Peyer's patch (tissue), 4 donors: ENCODE measurements at regions not wholly inside any gene's neighbourhood (a gene's known extent, or its start where the extent isn't known, plus 50 kb on each side); places are given as distances from the start of the nearest gene placed in this dataset.
"Not testable (repeated sequence)": the region's sequence is repeated elsewhere in the genome, so short reads cannot be mapped to it uniquely, and the experiment has no call there.

Source experiments
- DNase-seq, 3 donors: peaks; one replicate each; pipeline ENCODE4 v3.0.0-alpha.2; 2017 to 2019
- H3K27ac ChIP-seq, 4 donors: fragments of 200-600 bp; sonication (generic); one replicate each; pipeline ENCODE4 v1.5.1; 2016 to 2019
- H3K27me3 ChIP-seq, 2 donors: fragments of 200-600 bp; sonication (generic); one replicate each; pipeline ENCODE4 v1.5.1; 2019
- H3K36me3 ChIP-seq, 3 donors: fragments of 200-600 bp; sonication (generic); one replicate each; pipeline ENCODE4 v1.5.1; 2016 to 2019
- H3K4me1 ChIP-seq, 4 donors: fragments of 200-600 bp; sonication (generic); one replicate each; pipeline ENCODE4 v1.5.1; 2016 to 2019
- H3K4me3 ChIP-seq, 4 donors: fragments of 200-600 bp; sonication (generic); 1 replicate in 3 of 4; 2 replicates in 1 of 4; pipeline ENCODE4 v1.5.1; 2016 to 2019; ENCODE audit warnings: mild to moderate bottlenecking in 1 of 4
- H3K9me3 ChIP-seq, 4 donors: fragments of 200-600 bp; sonication (generic); one replicate each; pipeline ENCODE4 v1.5.1; 2016 to 2019; ENCODE audit warnings: mild to moderate bottlenecking in 1 of 4
- POLR2A ChIP-seq, 2 donors: fragments of 450-650 bp; IDR thresholded peaks; one replicate each; pipeline ENCODE4 v1.5.1; 2017; ENCODE audit warnings: antibody characterized with exemption in 2 of 2, mild to moderate bottlenecking in 2 of 2, moderate library complexity in 2 of 2
- TF ChIP-seq, protein P1 (sequence below), 6 experiments: fragments of 450-650 bp in 4 of 6; fragments of 200-600 bp in 2 of 6; sonication (generic) in 1 of 6; IDR thresholded peaks; one replicate each; pipeline ENCODE4 v1.5.1; 2017 to 2019; ENCODE audit warnings: antibody characterized with exemption in 6 of 6, mild to moderate bottlenecking in 3 of 6, moderate library complexity in 1 of 6

DNA sequence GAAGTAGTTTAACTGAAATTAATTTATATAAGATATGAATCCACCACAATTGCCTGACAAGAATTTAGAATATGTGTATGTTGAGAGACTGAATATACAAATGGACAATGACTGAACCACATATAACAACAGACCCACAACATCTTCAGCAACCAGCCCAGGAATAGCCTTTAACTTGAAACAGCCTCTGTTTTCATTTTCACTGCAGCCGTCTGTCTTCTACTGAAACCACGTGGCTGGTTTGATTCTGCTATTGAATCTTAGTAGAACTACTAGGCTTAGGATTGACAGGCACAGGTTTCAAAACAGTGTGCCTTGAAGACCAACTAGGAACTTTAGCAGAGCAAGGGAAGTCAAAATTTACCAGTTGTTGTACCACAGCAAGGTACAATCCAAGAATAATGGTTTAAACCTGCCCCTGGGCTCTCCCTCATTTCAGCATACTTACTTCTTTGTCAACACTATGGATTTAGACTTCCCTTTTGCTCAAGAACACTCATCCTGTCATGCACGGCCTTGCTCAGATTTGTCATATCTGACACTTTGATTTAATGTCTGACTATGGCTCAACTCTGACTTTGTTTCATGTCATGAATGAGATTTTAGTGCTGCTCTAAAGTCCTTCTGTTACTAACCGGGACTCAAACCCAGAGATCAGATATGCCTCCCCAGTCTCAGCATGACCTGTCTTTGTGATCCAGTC lies 355.0 kb downstream of the KIF2B start:
- Histone ChIP-seq H3K9me3 (no peaks in the 10 kb centered on the region), H3K27ac (no peak overlapping the region), H3K4me3 (no peak overlapping the region), H3K4me1 (no peaks in the 10 kb centered on the region), H3K36me3 (no peaks in the 10 kb centered on the region), H3K27me3 (no peaks in the 10 kb centered on the region)
- TF ChIP-seq, protein P1, sequence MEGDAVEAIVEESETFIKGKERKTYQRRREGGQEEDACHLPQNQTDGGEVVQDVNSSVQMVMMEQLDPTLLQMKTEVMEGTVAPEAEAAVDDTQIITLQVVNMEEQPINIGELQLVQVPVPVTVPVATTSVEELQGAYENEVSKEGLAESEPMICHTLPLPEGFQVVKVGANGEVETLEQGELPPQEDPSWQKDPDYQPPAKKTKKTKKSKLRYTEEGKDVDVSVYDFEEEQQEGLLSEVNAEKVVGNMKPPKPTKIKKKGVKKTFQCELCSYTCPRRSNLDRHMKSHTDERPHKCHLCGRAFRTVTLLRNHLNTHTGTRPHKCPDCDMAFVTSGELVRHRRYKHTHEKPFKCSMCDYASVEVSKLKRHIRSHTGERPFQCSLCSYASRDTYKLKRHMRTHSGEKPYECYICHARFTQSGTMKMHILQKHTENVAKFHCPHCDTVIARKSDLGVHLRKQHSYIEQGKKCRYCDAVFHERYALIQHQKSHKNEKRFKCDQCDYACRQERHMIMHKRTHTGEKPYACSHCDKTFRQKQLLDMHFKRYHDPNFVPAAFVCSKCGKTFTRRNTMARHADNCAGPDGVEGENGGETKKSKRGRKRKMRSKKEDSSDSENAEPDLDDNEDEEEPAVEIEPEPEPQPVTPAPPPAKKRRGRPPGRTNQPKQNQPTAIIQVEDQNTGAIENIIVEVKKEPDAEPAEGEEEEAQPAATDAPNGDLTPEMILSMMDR (IDR thresholded peaks at IDR 0.05), result no peak
- TF ChIP-seq POLR2A (IDR thresholded peaks at IDR 0.05), result no peak
- DNase-seq, result no peak

DNA sequence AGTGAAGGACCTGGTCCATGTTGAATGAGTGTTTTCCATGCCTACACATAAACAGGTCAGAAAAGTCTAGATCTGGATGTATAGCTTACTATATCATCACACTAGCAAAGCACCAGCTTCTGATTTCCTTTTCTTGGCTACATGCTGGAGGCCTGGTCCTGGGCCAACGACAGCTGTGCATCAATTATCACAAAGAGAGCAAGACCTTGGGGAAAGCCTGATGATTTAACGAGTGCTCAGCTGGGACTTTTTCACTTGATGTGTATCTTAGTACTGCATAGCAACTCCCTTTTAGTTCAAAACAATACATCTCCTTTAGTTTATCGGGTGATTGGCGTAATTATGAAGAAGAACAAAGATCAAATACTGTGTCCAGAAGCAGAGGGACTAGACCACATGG lies 358.2 kb downstream of the KIF2B start:
- Histone ChIP-seq H3K27ac (no peak overlapping the region), H3K9me3 (no peaks in the 10 kb centered on the region), H3K4me3 (no peak overlapping the region), H3K27me3 (no peaks in the 10 kb centered on the region), H3K4me1 (no peaks in the 10 kb centered on the region), H3K36me3 (no peaks in the 10 kb centered on the region)
- TF ChIP-seq POLR2A (IDR thresholded peaks at IDR 0.05), result no peak
- TF ChIP-seq, protein P1 (IDR thresholded peaks at IDR 0.05), result no peak
- DNase-seq, result no peak

DNA sequence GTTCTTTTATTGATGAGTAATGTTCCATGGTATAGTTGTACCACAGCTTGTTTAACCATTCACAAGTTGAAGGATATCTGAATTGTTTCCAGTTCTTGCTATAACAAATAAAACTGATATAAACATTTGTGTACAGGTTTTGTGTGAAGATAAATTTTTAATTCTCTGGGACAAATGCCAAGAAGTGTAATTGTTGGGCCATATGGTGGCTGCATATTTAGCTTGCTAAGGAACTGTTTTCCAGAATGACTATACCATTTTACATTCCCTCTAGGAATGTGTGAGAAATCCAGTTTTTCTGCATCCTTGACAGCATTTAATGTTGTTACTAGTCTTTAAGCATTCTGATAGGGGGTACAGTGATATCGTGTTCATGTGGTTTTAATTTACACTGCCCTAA lies 368.5 kb downstream of the KIF2B start:
- H3K36me3 ChIP-seq, result no peaks in the 10 kb centered on the region
- no peak overlapping the region for H3K4me3 ChIP-seq
- DNase-seq, result no peak
- TF ChIP-seq POLR2A (IDR thresholded peaks at IDR 0.05), result no peak
- TF ChIP-seq, protein P1 (IDR thresholded peaks at IDR 0.05), result no peak
- no peak overlapping the region for H3K27ac ChIP-seq
- no peaks in the 10 kb centered on the region for H3K4me1 ChIP-seq
- H3K27me3 ChIP-seq, result no peaks in the 10 kb centered on the region
- no peaks in the 10 kb centered on the region for H3K9me3 ChIP-seq

DNA sequence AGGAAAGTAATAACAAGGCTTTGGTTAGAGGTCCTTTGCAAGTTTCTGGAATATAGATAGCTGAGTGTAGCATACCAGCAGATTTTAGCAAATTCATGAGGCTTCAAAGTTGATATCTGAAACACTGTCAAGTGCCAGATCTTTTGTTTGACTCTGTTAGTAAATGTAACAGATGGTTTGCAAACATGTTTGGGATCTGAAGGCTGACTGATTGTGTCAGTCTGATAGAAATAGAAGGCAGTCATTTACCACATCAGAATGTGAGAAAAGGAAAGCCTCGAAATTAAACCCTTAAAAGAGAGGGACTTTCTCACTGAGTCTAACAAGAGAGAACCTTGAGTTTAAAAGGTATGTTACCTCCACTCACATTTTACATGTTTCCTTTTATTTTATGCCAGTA lies 371.5 kb downstream of the KIF2B start:
- TF ChIP-seq, protein P1 (IDR thresholded peaks at IDR 0.05), result no peak
- TF ChIP-seq POLR2A (IDR thresholded peaks at IDR 0.05), result no peak
- Histone ChIP-seq H3K4me3 (no peak overlapping the region), H3K4me1 (no peaks in the 10 kb centered on the region), H3K27me3 (no peaks in the 10 kb centered on the region), H3K36me3 (no peaks in the 10 kb centered on the region), H3K27ac (no peak overlapping the region), H3K9me3 (no peaks in the 10 kb centered on the region)
- DNase-seq, result no peak

DNA sequence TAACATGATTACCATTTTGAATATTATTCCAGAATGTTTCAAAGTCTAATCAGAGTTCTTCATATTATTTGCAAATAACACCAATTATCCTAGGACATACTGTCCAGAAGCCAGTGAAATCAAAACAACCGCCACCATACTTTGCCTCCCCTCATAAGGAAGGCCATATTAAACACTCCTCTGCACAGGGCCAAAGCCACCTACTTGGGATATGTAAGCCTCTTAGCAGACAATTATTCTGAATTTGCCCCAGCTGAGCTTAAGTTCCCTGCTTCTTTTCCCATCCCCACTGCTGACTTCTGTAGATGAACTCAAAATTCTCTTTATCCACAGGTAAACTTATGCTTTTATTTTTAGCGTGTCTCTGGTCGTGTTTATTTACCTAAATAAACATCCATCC lies 374.0 kb downstream of the KIF2B start:
- no peak for DNase-seq
- H3K27me3 ChIP-seq, result no peaks in the 10 kb centered on the region
- no peak for TF ChIP-seq POLR2A (IDR thresholded peaks at IDR 0.05)
- TF ChIP-seq, protein P1 (IDR thresholded peaks at IDR 0.05), result no peak

DNA sequence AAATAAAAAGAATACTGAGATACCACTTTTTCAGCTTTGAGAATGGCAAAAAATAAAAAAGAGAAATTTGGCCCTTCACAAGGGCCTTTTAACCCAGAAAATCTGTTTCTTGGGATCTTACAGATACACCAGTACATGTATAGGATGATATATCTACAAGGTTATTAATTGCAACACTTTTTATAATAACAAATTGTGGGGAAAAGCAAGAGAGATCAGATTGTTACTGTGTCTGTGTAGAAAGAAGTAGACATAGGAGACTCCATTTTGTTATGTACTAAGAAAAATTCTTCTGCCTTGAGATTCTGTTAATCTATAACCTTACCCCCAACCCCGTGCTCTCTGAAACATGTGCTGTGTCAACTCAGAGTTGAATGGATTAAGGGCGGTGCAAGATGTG lies 378.7 kb downstream of the KIF2B start:
- H3K9me3 ChIP-seq, H3K4me1 ChIP-seq, H3K36me3 ChIP-seq, DNase-seq, H3K27me3 ChIP-seq, H3K27ac ChIP-seq, H3K4me3 ChIP-seq: not testable (repeated sequence)

More for the DNA sequence above, 374.0 kb downstream of the KIF2B start:
- Histone ChIP-seq H3K4me1 (no peaks in the 10 kb centered on the region), H3K4me3 (no peak overlapping the region), H3K9me3 (no peaks in the 10 kb centered on the region), H3K36me3 (no peaks in the 10 kb centered on the region), H3K27ac (no peak overlapping the region)
